GM18951 (cell line): ENCODE measurements at regions not wholly inside any gene's neighbourhood (a gene's known extent, or its start where the extent isn't known, plus 50 kb on each side); places are given as distances from the start of the nearest gene placed in this dataset.

Source experiments
- POLR2A ChIP-seq: IDR thresholded peaks from 4 replicates; pipeline ENCODE4 v1.6.1; 2011; ENCODE audit warnings: mild to moderate bottlenecking; ENCODE audit not compliant: insufficient read length, insufficient read depth; ENCODE audit errors: extremely low read depth
- in situ Hi-C: fragments of 300-500 bp; cut with MboI; formaldehyde crosslinking; loops from one replicate; pipeline ENCODE4 v1.12.0; 2022; ENCODE audit warnings: low sequenced_read_pairs, mixed read lengths, inconsistent platforms; ENCODE audit not compliant: unreplicated experiment

DNA sequence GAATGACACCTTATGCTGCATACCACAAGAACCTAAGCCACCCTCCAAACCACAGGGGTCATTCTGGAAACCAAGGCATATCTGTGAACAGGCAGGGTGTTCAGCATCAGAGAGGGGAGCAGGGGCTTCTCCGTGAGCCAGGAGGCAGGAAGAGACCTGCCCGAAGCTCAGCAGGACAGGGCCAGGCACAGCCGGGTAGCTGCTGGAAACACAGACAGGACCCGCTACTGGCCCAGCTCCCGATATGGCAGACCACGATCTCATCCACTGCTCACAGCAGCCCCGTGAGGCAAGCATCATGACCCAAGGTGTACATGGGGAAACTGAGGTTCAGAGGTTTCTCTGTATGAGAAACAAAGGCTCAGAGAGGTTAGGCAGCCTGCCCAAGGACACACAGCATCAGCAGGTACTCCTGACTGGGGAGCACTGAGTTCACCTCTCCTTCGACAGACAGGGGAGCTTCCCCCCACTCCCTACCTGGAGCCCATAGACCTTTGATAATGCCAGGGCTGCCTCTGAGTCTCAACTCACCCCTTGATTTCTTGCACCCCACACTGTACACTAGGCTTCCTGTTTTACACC is 317.7 kb downstream of the MATN1 start:
- in situ Hi-C loops = no loop called here

DNA sequence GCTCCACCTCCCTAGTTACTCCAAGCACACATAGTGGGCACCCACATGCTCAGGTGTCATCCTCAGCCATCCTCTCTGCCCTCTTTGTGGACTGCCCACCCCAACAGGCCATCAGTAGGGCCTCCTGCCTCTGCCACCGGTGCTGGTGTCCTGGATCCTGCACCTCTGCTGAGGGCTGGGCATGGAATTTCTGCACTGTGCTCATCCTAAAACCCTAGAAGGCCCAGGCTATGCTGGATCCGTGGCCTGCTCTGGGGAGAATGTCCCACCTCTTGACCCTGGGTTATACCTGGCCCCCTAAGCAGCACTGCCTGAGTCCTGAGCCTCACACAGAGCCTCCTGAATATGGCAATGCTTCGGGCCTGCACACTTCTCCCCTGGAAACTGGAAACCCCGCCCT is 318.3 kb downstream of the MATN1 start:
- no peak for TF ChIP-seq POLR2A
- in situ Hi-C loops = no loop called here

More for the DNA sequence above, 317.7 kb downstream of the MATN1 start:
- no peak for TF ChIP-seq POLR2A

DNA sequence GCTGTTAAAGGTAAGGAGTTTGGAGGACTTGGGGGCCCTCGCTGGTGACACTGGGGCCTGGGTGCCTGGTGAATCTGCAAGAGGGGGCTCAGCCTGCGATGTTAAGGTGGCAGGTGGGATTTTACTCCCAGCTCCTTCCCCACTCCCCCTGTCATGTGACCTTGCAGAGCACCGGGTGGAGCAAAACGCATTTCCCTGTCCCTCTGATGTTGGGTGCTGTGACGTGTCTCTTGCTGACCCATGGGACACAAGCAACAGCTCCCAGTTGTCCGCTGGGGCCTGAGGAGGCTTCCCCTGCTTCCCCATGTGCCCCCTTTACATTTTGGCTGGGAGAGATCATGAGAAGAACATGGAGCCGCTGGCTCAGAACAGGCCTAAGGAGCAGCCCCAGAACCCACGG is 319.0 kb downstream of the MATN1 start:
- TF ChIP-seq POLR2A = no peak

DNA sequence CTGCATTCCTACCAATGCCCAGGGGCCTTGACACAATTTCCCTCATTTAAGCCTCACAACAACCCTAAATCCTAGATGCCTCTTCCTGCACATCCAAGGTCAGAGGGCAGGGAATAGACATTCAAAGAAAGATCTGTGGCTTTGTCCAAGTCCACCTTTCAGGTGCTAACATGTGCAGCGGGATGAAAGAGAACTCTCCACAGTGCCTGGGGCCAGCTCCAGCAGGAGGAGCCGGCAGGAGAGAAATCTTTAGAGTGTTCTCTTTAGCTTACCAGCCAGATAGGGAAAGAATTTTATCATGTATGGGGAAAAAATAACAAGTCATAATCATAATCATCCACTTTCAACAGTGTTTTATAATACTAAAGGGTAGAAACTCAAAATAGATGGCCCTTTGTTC is 319.7 kb downstream of the MATN1 start:
- in situ Hi-C loops = no loop called here
- no peak for TF ChIP-seq POLR2A

More for the DNA sequence above, 319.0 kb downstream of the MATN1 start:
- in situ Hi-C loops = no loop called here

DNA sequence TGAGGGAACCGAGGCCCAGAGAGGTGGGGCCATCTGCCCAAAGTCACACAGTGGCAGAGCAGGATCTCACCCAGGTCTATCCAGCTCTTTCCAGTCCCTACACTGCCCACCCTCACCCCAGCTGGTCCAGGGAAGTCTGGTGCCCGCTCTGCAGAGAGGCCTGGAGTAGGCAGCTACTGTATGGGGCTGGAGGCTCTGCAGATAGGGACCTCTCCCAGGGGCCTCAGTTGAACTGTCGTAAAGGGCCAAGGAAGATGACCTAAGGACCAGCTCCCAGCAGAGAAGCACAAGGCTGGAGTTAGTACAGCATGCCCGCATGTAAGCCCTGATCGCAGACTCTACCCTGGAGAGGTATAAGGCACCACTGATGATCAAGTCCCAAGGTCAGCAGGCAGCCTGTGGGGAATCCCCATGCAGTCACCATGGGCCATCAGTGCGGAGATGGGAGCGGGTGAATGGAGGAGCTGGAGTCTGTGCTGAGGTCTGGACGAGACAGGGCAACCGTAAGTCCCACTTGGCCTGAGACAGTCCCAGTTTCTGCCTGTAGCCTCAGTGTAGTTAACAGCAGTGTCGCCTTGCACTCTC is 320.2 kb downstream of the MATN1 start:
- no peak for TF ChIP-seq POLR2A
- in situ Hi-C loops = no loop called here

DNA sequence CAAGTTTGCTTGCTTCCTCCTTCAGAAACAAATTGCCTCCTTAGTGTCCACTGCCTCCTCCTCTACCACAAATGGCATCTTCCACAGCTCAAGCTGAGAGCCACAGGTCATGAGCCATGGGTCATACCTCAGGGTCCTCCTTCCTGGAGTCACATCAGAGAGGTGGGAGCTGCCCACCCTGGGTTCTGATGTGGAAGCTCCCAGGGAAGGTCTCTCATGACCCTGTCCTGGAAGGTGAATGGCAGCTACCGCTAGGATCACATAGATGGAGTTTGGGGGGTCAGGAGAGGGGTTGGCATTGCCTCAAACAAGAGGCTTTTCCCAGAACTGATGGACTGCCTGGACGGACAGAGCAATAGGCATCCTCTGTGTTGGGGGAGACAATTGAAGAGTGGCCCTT is 321.4 kb downstream of the MATN1 start:
- in situ Hi-C loops = no loop called here
- no peak for TF ChIP-seq POLR2A

DNA sequence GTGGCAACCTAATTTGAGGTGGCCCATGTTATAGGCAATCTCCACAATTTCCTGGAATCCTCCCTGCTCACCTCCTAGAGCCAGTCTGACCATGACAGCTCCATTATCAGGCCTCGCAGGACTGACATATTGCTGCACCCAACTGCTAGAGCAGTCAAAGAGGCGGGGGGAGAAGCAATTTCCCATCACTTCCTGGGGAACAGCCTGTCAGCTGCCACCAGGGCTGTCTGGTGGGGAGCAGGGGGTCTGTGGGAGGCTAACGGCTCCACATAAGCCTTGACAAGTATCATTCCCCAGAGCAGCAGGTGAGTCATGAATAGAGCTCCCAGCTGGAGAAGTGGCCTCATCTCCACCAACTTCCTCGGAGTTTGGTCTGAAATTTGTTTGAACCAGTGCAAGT is 322.9 kb downstream of the MATN1 start:
- TF ChIP-seq POLR2A = no peak
- in situ Hi-C loops = no loop called here

DNA sequence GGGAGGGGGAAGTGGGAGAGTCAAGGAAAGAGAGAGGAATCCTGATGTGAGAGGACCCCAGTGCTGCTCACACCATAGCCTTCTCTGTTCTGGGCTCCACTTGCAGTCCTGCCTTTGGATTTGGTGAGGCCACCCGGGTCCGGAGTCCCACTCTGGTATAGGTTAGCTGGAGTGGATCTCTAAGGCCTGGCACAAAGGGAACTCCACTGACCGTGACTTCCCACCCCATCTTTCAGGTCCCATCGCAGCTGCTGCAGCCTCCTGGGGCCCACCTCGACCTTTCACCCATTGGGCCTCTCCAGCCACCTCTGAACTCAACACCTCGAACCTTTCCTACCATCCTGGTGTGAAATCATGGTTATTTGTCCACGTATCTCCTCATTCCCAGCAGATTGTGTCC is 324.4 kb downstream of the MATN1 start:
- no peak for TF ChIP-seq POLR2A
- in situ Hi-C loops = no loop called here

DNA sequence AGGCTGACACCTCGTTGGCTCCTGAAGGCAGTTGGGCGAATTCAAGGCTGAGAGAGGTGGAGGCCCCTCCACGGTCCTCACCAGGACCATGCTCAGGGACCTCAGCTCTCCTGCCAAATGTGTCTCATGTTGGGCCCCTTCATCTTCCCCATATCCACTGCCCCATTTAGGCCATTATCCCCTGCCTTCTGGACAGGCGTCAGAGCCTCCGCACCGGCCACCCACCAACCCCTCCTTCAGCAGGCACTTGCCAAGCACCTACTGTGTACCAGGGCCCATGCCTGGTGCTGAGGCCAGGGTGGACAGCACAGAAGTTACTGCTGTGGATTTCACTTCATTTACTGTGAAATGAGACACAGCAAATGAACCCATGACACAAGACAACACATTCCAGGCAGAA is 325.8 kb downstream of the MATN1 start:
- in situ Hi-C loops = no loop called here
- no peak for TF ChIP-seq POLR2A

DNA sequence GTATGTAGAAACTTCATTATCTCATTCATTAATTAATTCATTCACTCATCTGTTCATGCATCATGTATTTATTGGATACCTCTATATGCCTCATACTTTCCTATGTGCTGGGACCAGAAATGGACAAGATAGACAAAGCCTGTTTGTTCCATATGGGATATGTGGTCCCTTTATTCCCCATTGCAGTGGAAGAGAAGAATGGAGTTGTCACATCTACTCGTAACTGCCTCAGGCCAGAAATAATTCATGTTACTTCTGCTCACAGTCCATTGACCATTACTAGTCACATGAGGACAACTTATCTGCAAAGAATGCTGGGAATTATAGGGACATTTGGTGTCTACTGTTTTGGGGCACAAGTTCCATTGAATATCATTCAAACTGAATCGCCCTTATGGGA is 327.8 kb downstream of the MATN1 start:
- in situ Hi-C loops = no loop called here
- no peak for TF ChIP-seq POLR2A

DNA sequence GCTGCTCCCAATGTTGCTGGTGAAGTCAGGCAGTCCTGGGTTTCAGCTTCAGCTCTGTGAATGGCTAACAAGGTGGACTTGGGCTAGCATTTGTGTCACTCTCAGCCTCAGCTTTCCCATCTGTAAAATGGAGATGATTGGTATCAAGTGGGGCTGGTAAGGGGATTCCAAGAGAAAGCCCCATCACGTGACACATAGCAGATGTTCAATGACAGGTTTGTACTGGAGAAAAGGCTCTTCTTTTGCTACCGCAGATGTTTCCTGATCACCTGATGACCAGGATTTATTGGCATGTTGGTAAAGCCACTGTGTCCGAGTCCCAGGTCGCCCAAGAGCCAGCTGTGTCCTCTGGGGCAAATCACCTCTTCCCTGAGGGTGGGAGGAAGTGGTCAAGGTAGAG is 335.0 kb downstream of the MATN1 start:
- no peak for TF ChIP-seq POLR2A
- in situ Hi-C loops = no loop called here

DNA sequence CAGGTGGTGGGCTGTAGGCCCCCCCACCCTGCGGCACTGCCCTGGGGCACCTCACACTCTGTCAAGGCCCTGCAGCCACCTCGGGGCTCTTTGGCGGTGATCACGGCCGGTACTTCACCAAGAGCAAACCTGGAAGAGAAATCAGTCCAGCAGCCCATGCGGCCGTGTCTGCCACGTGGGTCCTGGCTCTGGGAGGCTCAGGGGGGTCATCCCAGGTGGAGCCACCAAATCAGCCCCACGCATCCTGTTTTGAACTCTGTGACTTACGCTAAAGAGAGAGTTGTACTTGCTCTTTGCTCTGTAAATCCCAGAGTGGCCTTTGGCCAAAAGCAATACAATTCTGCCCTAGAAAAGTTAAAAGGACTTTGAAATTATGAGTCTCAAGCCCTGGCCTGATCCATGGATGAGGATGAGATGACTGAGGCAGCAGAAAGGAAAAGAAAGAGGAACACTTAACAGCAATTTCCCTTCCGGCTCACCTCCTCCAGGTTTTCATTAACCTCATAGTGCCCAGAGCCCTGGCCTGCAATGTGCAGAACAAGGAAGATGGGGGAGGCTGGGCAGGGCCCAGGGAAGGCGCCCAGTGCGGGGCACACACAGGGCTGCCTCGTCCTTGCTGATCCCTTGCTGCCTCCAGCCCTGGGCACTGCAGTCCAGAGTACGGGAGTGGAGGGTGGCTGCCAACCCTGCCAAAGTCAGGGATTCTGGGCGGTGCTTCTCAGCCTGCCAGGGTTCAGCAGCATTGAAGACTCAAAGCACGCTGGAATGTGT is 337.0 kb downstream of the MATN1 start:
- no peak for TF ChIP-seq POLR2A
- in situ Hi-C loops = no loop called here

DNA sequence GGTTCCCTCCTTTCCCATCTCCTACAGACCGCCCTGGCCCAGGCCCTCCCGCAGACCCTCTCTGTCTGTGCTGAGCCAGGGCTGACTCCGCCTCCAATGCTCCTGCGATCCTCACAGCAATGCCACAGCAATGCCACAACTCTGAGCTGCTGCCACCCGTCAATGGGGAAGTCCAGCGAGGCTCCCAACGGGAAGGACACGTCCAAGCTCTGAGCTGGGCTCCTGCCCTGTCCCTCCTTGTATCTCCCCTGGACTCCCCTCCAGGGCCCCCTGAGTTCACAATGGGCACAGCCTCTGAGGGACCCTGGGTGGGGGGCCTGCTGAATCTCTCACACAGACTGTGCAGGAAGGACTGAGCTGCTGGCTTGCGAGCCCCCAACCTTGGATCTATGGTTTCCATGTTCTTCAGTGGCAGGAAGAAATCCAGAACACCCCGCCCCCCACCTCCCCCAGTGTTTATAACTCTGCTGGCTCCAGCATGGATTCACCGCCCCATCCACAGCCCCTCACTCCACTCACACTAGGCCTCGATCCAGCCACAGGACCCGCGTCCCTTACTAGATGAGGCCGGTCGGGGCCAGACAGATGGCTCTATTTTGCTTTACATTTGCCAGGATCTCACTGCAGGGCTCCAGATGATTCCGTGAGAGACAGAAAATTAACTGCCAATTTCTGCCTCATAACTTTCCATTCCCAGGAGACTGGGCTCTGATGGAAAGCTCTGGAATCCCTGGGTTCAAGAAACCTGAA is 338.0 kb downstream of the MATN1 start:
- in situ Hi-C loops = no loop called here
- TF ChIP-seq POLR2A = no peak
